Activated CD8-positive, alpha-beta memory T cell treated with anti-CD3 and anti-CD28 coated beads, Interleukin-2, amount 10 ng/mL, durations not matched to agents 7 days and 5 days (primary cell): ENCODE measurements at regions not wholly inside any gene's neighbourhood (a gene's known extent, or its start where the extent isn't known, plus 50 kb on each side); places are given as distances from the start of the nearest gene placed in this dataset.

Source experiments
- ATAC-seq: fragments of 150-1000 bp; cut with Tn5 transposase; one replicate; pipeline ENCODE4 v1.10.0; 2021; ENCODE audit warnings: moderate library complexity
- CTCF ChIA-PET: fragments of 350-600 bp; sonication (Branson Sonifier 250); formaldehyde crosslinking; loops from one replicate; lab custom pipeline; 2021; ENCODE audit warnings: antibody characterized with exemption; lab: Charles Lee
- DNase-seq: peaks from one replicate; pipeline ENCODE4 v3.0.0-alpha.2; 2020
- H3K27ac Mint-ChIP-seq: one replicate; pipeline ENCODE4 v1.8.0; 2021; ENCODE audit warnings: mild to moderate bottlenecking, mixed read lengths
- H3K27me3 Mint-ChIP-seq: one replicate; pipeline ENCODE4 v1.8.0; 2021; ENCODE audit warnings: mixed read lengths
- H3K36me3 Mint-ChIP-seq: one replicate; pipeline ENCODE4 v1.8.0; 2021; ENCODE audit warnings: mild to moderate bottlenecking, mixed read lengths
- H3K4me1 Mint-ChIP-seq: one replicate; pipeline ENCODE4 v1.8.0; 2021; ENCODE audit warnings: mixed read lengths
- H3K4me3 Mint-ChIP-seq: one replicate; pipeline ENCODE4 v1.8.0; 2021; ENCODE audit warnings: mild to moderate bottlenecking, moderate library complexity, mixed read lengths
- H3K9me3 Mint-ChIP-seq: one replicate; pipeline ENCODE4 v1.8.0; 2022; ENCODE audit warnings: low read depth, mixed read lengths

GRCh38 chr9:4375424-4376200 is 75.7 kb upstream of the GLIS3 start:
- Mint-ChIP-seq H3K27me3 (peaks cover 39% of the 10 kb centered on the region), H3K4me3 (no peak overlapping the region), H3K27ac (no peak overlapping the region), H3K36me3 (no peaks in the 10 kb centered on the region), H3K4me1 (no peaks in the 10 kb centered on the region), H3K9me3 (no peaks in the 10 kb centered on the region)
- DNase-seq (no peak), ATAC-seq (no peak)
- CTCF ChIA-PET = interaction anchor here (1.0 to 1.6 kb wide), 3 partner anchors 9 to 58 kb away, joined by 3 to 4 read pairs (median 3); no protein-coding TSS in a partner anchor

GRCh38 chr9:4371108-4371507 is 71.2 kb upstream of the GLIS3 start:
- no peaks in the 10 kb centered on the region for H3K4me1 Mint-ChIP-seq

GRCh38 chr9:4370501-4370900 is 70.6 kb upstream of the GLIS3 start:
- H3K27me3 Mint-ChIP-seq = peaks cover 22% of the 10 kb centered on the region
- H3K4me1 Mint-ChIP-seq = no peaks in the 10 kb centered on the region
- no peak overlapping the region for H3K27ac Mint-ChIP-seq
- CTCF ChIA-PET = no interaction called here
- H3K9me3 Mint-ChIP-seq = no peaks in the 10 kb centered on the region
- DNase-seq (no peak), ATAC-seq (no peak)
- no peaks in the 10 kb centered on the region for H3K36me3 Mint-ChIP-seq
- H3K4me3 Mint-ChIP-seq = no peak overlapping the region

More at GRCh38 chr9:4371108-4371507, 71.2 kb upstream of the GLIS3 start:
- CTCF ChIA-PET = no interaction called here
- no peak for ATAC-seq
- Mint-ChIP-seq H3K27me3 (peaks cover 28% of the 10 kb centered on the region), H3K27ac (no peak overlapping the region), H3K36me3 (no peaks in the 10 kb centered on the region), H3K4me3 (no peak overlapping the region), H3K9me3 (no peaks in the 10 kb centered on the region)
- no peak for DNase-seq

- peaks cover 10% of the 10 kb centered on the region for H3K27me3 Mint-ChIP-seq
- ATAC-seq = no peak
Measured at GRCh38 chr9:4366591-4367330, 66.9 kb upstream of the GLIS3 start.

GRCh38 chr9:4365055-4365454 is 65.2 kb upstream of the GLIS3 start:
- DNase-seq (no peak), ATAC-seq (no peak)
- Mint-ChIP-seq H3K4me1 (no peaks in the 10 kb centered on the region), H3K4me3 (no peak overlapping the region), H3K36me3 (no peaks in the 10 kb centered on the region), H3K9me3 (no peaks in the 10 kb centered on the region), H3K27ac (no peak overlapping the region), H3K27me3 (peaks cover 19% of the 10 kb centered on the region)
- CTCF ChIA-PET = interaction anchor here (2.1 to 4.7 kb wide), 2 partner anchors 25 to 49 kb away, joined by 11 to 67 read pairs; no protein-coding TSS in a partner anchor

More at GRCh38 chr9:4366591-4367330, 66.9 kb upstream of the GLIS3 start:
- Mint-ChIP-seq H3K9me3 (no peaks in the 10 kb centered on the region), H3K4me3 (no peak overlapping the region), H3K36me3 (no peaks in the 10 kb centered on the region), H3K4me1 (no peaks in the 10 kb centered on the region), H3K27ac (no peak overlapping the region)
- DNase-seq = no peak
- CTCF ChIA-PET = interaction anchor here (0.7 to 4.7 kb wide), 14 partner anchors 9 to 634 kb away, joined by 3 to 67 read pairs (median 4); no protein-coding TSS in a partner anchor

- DNase-seq (no peak), ATAC-seq (no peak)
- no peaks in the 10 kb centered on the region for H3K36me3 Mint-ChIP-seq
- no peaks in the 10 kb centered on the region for H3K9me3 Mint-ChIP-seq
- H3K27me3 Mint-ChIP-seq = peaks cover 26% of the 10 kb centered on the region
- H3K4me3 Mint-ChIP-seq = no peak overlapping the region
- no peaks in the 10 kb centered on the region for H3K4me1 Mint-ChIP-seq
- CTCF ChIA-PET = interaction anchor here (1.1 kb wide), 1 partner anchor 46 kb away, joined by 5 read pairs; no protein-coding TSS in a partner anchor
- no peak overlapping the region for H3K27ac Mint-ChIP-seq
Measured at GRCh38 chr9:4362281-4362680, 62.4 kb upstream of the GLIS3 start.

GRCh38 chr9:4359016-4359415 is 59.1 kb upstream of the GLIS3 start:
- H3K36me3 Mint-ChIP-seq = no peaks in the 10 kb centered on the region
- no peaks in the 10 kb centered on the region for H3K9me3 Mint-ChIP-seq
- CTCF ChIA-PET = no interaction called here
- peaks cover 37% of the 10 kb centered on the region for H3K27me3 Mint-ChIP-seq
- H3K4me3 Mint-ChIP-seq = no peak overlapping the region
- DNase-seq (no peak), ATAC-seq (no peak)
- no peak overlapping the region for H3K27ac Mint-ChIP-seq
- no peaks in the 10 kb centered on the region for H3K4me1 Mint-ChIP-seq

- DNase-seq (no peak), ATAC-seq (no peak)
- H3K36me3 Mint-ChIP-seq = no peaks in the 10 kb centered on the region
- H3K27ac Mint-ChIP-seq = no peak overlapping the region
- CTCF ChIA-PET = no interaction called here
- H3K27me3 Mint-ChIP-seq = peaks cover 35% of the 10 kb centered on the region
- H3K4me1 Mint-ChIP-seq = no peaks in the 10 kb centered on the region
- H3K4me3 Mint-ChIP-seq = no peak overlapping the region
- H3K9me3 Mint-ChIP-seq = no peaks in the 10 kb centered on the region
Measured at GRCh38 chr9:4357929-4358328, 58.1 kb upstream of the GLIS3 start.

- no peak overlapping the region for H3K4me3 Mint-ChIP-seq
- H3K9me3 Mint-ChIP-seq = no peaks in the 10 kb centered on the region
- H3K27ac Mint-ChIP-seq = no peak overlapping the region
- H3K36me3 Mint-ChIP-seq = no peaks in the 10 kb centered on the region
- ATAC-seq (no peak), DNase-seq (no peak)
- H3K27me3 Mint-ChIP-seq = peaks cover 23% of the 10 kb centered on the region
- H3K4me1 Mint-ChIP-seq = no peaks in the 10 kb centered on the region
- CTCF ChIA-PET = interaction anchor here (0.6 to 1.6 kb wide), 3 partner anchors 10 to 37 kb away, joined by 3 to 4 read pairs (median 3); no protein-coding TSS in a partner anchor
Measured at GRCh38 chr9:4356306-4356705, 56.4 kb upstream of the GLIS3 start.

- Mint-ChIP-seq H3K36me3 (no peaks in the 10 kb centered on the region), H3K4me3 (no peak overlapping the region), H3K27me3 (peaks cover 13% of the 10 kb centered on the region), H3K4me1 (no peaks in the 10 kb centered on the region), H3K27ac (no peak overlapping the region), H3K9me3 (no peaks in the 10 kb centered on the region)
- DNase-seq = no peak
- CTCF ChIA-PET = no interaction called here
- no peak for ATAC-seq
Measured at GRCh38 chr9:4353236-4353635, 53.4 kb upstream of the GLIS3 start.

GRCh38 chr9:4349816-4350418 is 50.0 kb upstream of the GLIS3 start:
- no peak overlapping the region for H3K4me3 Mint-ChIP-seq
- CTCF ChIA-PET = no interaction called here

More at GRCh38 chr9:4349816-4350418, 50.0 kb upstream of the GLIS3 start:
- Mint-ChIP-seq H3K9me3 (no peaks in the 10 kb centered on the region), H3K27ac (no peak overlapping the region), H3K36me3 (no peaks in the 10 kb centered on the region), H3K27me3 (peaks cover 1% of the 10 kb centered on the region), H3K4me1 (peaks cover 6% of the 10 kb centered on the region)
- ATAC-seq = no peak
- no peak for DNase-seq
